Type B pancreatic cell (in vitro differentiated cells): ENCODE measurements at regions not wholly inside any gene's neighbourhood (a gene's known extent, or its start where the extent isn't known, plus 50 kb on each side); places are given as distances from the start of the nearest gene placed in this dataset.

Source experiments
- DNase-seq: peaks from one replicate; pipeline ENCODE4 v3.0.0; 2021; ENCODE audit warnings: mixed read lengths; ENCODE audit not compliant: unreplicated experiment; ENCODE audit errors: extremely low spot score
- H3K27ac Mint-ChIP-seq: 2 replicates; pipeline ENCODE4 v1.8.0; 2021; ENCODE audit warnings: mild to moderate bottlenecking, mixed read lengths
- H3K27me3 Mint-ChIP-seq: 2 replicates; pipeline ENCODE4 v1.8.0; 2021; ENCODE audit warnings: mixed read lengths
- H3K36me3 Mint-ChIP-seq: 2 replicates; pipeline ENCODE4 v1.8.0; 2021; ENCODE audit warnings: mixed read lengths
- H3K4me1 Mint-ChIP-seq: one replicate; pipeline ENCODE4 v1.8.0; 2021; ENCODE audit warnings: mixed read lengths; ENCODE audit not compliant: unreplicated experiment
- H3K4me3 Mint-ChIP-seq: 2 replicates; pipeline ENCODE4 v1.8.0; 2021; ENCODE audit warnings: mild to moderate bottlenecking, mixed read lengths
- H3K9me3 Mint-ChIP-seq: 2 replicates; pipeline ENCODE4 v1.8.0; 2021; ENCODE audit warnings: mixed read lengths
- CTCF ChIP-seq: fragments of 200-600 bp; sonication (generic); conservative IDR thresholded peaks from 2 replicates; pipeline ENCODE4 v1.5.0; 2021; ENCODE audit warnings: antibody characterized with exemption, mild to moderate bottlenecking

- no peak for DNase-seq
- no peaks in the 10 kb centered on the region for H3K36me3 Mint-ChIP-seq
- no peaks in the 10 kb centered on the region for H3K9me3 Mint-ChIP-seq
- peaks cover 11% of the 10 kb centered on the region for H3K27me3 Mint-ChIP-seq
- no peak for TF ChIP-seq CTCF
- no peak overlapping the region for H3K4me3 Mint-ChIP-seq
- no peak overlapping the region for H3K27ac Mint-ChIP-seq
- H3K4me1 Mint-ChIP-seq, result no peaks in the 10 kb centered on the region
These were observed 210.7 kb upstream of the GPRIN3 start for GRCh38 chr4:89518259-89518658.

- no peaks in the 10 kb centered on the region for H3K9me3 Mint-ChIP-seq
- no peak for TF ChIP-seq CTCF
- no peak overlapping the region for H3K27ac Mint-ChIP-seq
- H3K27me3 Mint-ChIP-seq, result peaks cover 12% of the 10 kb centered on the region
- no peaks in the 10 kb centered on the region for H3K4me1 Mint-ChIP-seq
- no peak overlapping the region for H3K4me3 Mint-ChIP-seq
- DNase-seq, result no peak
- H3K36me3 Mint-ChIP-seq, result no peaks in the 10 kb centered on the region
These were observed 207.2 kb upstream of the GPRIN3 start for GRCh38 chr4:89514811-89515210.

- Mint-ChIP-seq H3K27ac (no peak overlapping the region), H3K4me1 (no peaks in the 10 kb centered on the region), H3K4me3 (no peak overlapping the region), H3K27me3 (peaks cover 7% of the 10 kb centered on the region), H3K9me3 (no peaks in the 10 kb centered on the region), H3K36me3 (no peaks in the 10 kb centered on the region)
- TF ChIP-seq CTCF, result no peak
- DNase-seq, result no peak
These were observed 204.2 kb upstream of the GPRIN3 start for GRCh38 chr4:89511776-89512175.

GRCh38 chr4:89509708-89510281 is 202.2 kb upstream of the GPRIN3 start:
- DNase-seq, result no peak
- H3K27me3 Mint-ChIP-seq, result peaks cover 7% of the 10 kb centered on the region
- no peaks in the 10 kb centered on the region for H3K9me3 Mint-ChIP-seq
- no peaks in the 10 kb centered on the region for H3K4me1 Mint-ChIP-seq
- no peak overlapping the region for H3K27ac Mint-ChIP-seq
- no peak overlapping the region for H3K4me3 Mint-ChIP-seq
- H3K36me3 Mint-ChIP-seq, result no peaks in the 10 kb centered on the region
- no peak for TF ChIP-seq CTCF

- H3K4me3 Mint-ChIP-seq, result no peak overlapping the region
- no peaks in the 10 kb centered on the region for H3K4me1 Mint-ChIP-seq
- no peaks in the 10 kb centered on the region for H3K27me3 Mint-ChIP-seq
- DNase-seq, result no peak
- no peak overlapping the region for H3K27ac Mint-ChIP-seq
- TF ChIP-seq CTCF, result no peak
- no peaks in the 10 kb centered on the region for H3K9me3 Mint-ChIP-seq
- no peaks in the 10 kb centered on the region for H3K36me3 Mint-ChIP-seq
These were observed 199.4 kb upstream of the GPRIN3 start for GRCh38 chr4:89506866-89507491.
